ENCODE measurements at regions not wholly inside any gene's neighbourhood (a gene's known extent, or its start where the extent isn't known, plus 50 kb on each side); places are given as distances from the start of the nearest gene placed in this dataset.

DNA sequence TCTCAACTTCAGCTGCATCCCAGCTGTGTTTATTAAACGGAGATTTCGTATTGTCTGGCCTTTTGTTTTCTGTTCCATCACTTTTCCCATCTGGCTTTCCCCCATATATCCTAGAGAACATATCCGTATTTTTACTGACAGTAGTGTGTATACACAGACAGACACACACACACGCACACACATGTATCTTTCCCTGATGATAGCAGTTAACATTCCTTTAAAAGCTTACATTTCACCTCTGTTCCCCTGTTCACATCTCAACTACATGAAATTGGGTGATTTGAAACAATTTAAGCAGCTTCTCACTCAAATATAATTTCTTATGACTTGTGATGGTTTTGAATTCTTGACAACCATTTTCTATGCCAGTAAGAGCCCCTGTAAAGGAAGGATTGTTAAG is 207.1 kb upstream of the CEP162 start:
- TF ChIP-seq NFIC (IDR thresholded peaks at IDR 0.05) (no peak), YY1 (IDR thresholded peaks at IDR 0.05; ENCODE audit: low read depth) (no peak), EP300 (IDR thresholded peaks at IDR 0.05; ENCODE audit: borderline replicate concordance) (no peak), EGR1 (IDR thresholded peaks at IDR 0.05) (no peak), TAF1 (IDR thresholded peaks at IDR 0.05; ENCODE audit: low read depth) (no peak), CREB1 (IDR thresholded peaks at IDR 0.05; ENCODE audit: low read depth) (no peak), TCF12 (IDR thresholded peaks at IDR 0.05; ENCODE audit: low read depth) (no peak), TEAD4 (IDR thresholded peaks at IDR 0.05) (no peak), RAD21 (IDR thresholded peaks at IDR 0.05; ENCODE audit: low read depth) (no peak), CEBPB (IDR thresholded peaks at IDR 0.05) (no peak), ZBTB7A (IDR thresholded peaks at IDR 0.05; ENCODE audit: low read depth) (no peak), FOXM1 (IDR thresholded peaks at IDR 0.05; ENCODE audit: borderline replicate concordance, low read depth) (no peak)
- TF ChIP-seq, protein P1, sequence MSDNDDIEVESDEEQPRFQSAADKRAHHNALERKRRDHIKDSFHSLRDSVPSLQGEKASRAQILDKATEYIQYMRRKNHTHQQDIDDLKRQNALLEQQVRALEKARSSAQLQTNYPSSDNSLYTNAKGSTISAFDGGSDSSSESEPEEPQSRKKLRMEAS (IDR thresholded peaks at IDR 0.05): no peak
- TF ChIP-seq, protein P2, sequence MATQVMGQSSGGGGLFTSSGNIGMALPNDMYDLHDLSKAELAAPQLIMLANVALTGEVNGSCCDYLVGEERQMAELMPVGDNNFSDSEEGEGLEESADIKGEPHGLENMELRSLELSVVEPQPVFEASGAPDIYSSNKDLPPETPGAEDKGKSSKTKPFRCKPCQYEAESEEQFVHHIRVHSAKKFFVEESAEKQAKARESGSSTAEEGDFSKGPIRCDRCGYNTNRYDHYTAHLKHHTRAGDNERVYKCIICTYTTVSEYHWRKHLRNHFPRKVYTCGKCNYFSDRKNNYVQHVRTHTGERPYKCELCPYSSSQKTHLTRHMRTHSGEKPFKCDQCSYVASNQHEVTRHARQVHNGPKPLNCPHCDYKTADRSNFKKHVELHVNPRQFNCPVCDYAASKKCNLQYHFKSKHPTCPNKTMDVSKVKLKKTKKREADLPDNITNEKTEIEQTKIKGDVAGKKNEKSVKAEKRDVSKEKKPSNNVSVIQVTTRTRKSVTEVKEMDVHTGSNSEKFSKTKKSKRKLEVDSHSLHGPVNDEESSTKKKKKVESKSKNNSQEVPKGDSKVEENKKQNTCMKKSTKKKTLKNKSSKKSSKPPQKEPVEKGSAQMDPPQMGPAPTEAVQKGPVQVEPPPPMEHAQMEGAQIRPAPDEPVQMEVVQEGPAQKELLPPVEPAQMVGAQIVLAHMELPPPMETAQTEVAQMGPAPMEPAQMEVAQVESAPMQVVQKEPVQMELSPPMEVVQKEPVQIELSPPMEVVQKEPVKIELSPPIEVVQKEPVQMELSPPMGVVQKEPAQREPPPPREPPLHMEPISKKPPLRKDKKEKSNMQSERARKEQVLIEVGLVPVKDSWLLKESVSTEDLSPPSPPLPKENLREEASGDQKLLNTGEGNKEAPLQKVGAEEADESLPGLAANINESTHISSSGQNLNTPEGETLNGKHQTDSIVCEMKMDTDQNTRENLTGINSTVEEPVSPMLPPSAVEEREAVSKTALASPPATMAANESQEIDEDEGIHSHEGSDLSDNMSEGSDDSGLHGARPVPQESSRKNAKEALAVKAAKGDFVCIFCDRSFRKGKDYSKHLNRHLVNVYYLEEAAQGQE (IDR thresholded peaks at IDR 0.05; ENCODE audit: low read depth): no peak
- TF ChIP-seq, protein P3, sequence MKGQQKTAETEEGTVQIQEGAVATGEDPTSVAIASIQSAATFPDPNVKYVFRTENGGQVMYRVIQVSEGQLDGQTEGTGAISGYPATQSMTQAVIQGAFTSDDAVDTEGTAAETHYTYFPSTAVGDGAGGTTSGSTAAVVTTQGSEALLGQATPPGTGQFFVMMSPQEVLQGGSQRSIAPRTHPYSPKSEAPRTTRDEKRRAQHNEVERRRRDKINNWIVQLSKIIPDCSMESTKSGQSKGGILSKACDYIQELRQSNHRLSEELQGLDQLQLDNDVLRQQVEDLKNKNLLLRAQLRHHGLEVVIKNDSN (IDR thresholded peaks at IDR 0.05): no peak

DNA sequence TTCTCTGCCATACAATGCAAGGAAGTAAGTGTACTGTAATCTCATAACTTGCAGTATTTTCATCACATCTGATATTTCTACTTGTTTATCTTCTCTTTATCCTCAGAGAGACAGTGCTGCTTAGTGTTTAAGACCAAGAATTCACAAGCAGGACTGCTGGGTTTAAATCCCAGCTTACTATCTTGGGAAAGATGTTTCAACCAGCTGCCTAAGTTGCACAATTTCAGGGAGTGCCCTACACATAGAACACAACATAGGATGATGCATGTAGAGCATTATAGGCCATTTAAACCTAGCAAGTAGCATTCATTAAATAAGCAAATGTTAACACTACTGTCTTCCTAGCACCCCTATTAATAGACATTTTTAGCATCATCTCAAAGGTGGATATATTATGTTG is 205.2 kb upstream of the CEP162 start:
- TF ChIP-seq, protein P3 (IDR thresholded peaks at IDR 0.05): no peak
- no peak for TF ChIP-seq ZBTB7A (IDR thresholded peaks at IDR 0.05; ENCODE audit: low read depth)
- TF ChIP-seq YY1 (IDR thresholded peaks at IDR 0.05; ENCODE audit: low read depth): no peak
- no peak for TF ChIP-seq EP300 (IDR thresholded peaks at IDR 0.05; ENCODE audit: borderline replicate concordance)

DNA sequence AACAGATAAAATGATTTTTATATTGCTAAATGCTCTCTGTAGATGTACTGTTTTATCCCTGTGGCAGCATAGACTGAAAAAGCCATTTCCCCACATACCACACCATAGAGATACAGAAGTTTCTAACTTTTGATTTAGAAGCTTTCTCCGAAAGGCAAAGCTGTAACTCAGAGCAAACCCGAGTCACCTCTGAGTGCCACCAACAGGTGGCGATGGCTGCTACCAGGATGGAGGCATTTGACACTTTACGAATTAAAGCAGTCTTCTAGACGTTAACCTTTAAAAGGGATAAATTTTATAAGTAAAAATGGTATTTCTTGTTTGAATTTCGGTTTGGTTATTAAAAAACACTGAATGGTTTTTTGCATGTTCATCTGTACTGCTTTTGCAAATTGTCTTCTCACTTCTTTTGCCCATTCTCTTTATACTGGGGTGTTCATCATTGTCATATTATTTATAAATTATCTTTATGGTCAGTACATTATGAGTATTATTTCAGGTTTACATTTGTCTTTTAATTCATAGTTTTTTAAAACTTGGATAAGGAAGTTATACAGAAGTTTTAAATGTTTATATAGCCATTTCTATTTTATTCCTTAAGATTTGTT is 201.0 kb upstream of the CEP162 start:
- TF ChIP-seq EGR1 (IDR thresholded peaks at IDR 0.05): no peak
- TF ChIP-seq RAD21 (IDR thresholded peaks at IDR 0.05; ENCODE audit: low read depth): peak; percentile 80
- TF ChIP-seq FOXM1 (IDR thresholded peaks at IDR 0.05; ENCODE audit: borderline replicate concordance, low read depth): no peak
- no peak for TF ChIP-seq NFIC (IDR thresholded peaks at IDR 0.05)
- TF ChIP-seq CEBPB (IDR thresholded peaks at IDR 0.05): no peak
- TF ChIP-seq, protein P2 (IDR thresholded peaks at IDR 0.05; ENCODE audit: low read depth): no peak
- no peak for TF ChIP-seq TCF12 (IDR thresholded peaks at IDR 0.05; ENCODE audit: low read depth)
- no peak for TF ChIP-seq TAF1 (IDR thresholded peaks at IDR 0.05; ENCODE audit: low read depth)
- no peak for TF ChIP-seq CREB1 (IDR thresholded peaks at IDR 0.05; ENCODE audit: low read depth)

DNA sequence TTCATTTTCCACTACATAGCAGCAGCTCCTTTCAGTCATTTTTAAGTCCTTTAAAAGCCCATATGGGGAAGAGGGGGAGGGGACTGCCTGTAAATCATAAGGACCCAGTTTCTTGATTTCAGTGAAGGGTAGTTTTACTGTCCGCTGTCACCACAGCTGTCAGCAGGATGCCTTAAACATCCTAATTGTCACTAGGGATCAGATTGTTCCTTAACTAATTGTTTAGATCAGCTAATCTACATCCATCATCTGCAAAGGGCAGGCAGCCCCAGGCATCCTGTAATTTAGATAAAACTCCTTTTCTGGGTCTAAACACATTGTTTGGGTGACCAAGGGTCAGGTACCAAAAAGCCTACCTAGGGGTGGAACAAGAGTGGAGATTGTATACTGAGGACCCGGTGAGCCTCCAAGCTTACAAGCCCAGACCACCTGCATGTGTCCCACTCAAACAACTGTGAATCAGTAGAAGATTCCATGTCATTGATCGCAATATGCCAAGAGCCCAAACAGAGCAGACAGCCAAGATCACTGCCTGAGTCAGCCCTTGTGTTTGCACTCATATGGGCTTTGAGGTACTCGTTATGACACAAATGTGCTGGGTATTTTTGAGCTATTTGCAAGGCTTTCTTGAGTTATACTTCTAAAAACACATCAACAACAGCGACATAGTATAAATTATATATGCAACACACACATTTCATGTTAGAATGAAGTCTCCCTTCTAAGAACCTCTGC is 198.7 kb upstream of the CEP162 start:
- TF ChIP-seq EP300 (IDR thresholded peaks at IDR 0.05; ENCODE audit: borderline replicate concordance) (no peak), EGR1 (IDR thresholded peaks at IDR 0.05) (no peak), TCF12 (IDR thresholded peaks at IDR 0.05; ENCODE audit: low read depth) (no peak), YY1 (IDR thresholded peaks at IDR 0.05; ENCODE audit: low read depth) (no peak), NFIC (IDR thresholded peaks at IDR 0.05) (no peak), FOXM1 (IDR thresholded peaks at IDR 0.05; ENCODE audit: borderline replicate concordance, low read depth) (no peak), CEBPB (IDR thresholded peaks at IDR 0.05) (no peak), TAF1 (IDR thresholded peaks at IDR 0.05; ENCODE audit: low read depth) (no peak), TEAD4 (IDR thresholded peaks at IDR 0.05) (no peak)
- TF ChIP-seq, protein P2 (IDR thresholded peaks at IDR 0.05; ENCODE audit: low read depth): no peak
- TF ChIP-seq, protein P1 (IDR thresholded peaks at IDR 0.05): no peak
- TF ChIP-seq, protein P3 (IDR thresholded peaks at IDR 0.05): no peak
